KMS-11 (cell line): ENCODE measurements at regions not wholly inside any gene's neighbourhood (a gene's known extent, or its start where the extent isn't known, plus 50 kb on each side); places are given as distances from the start of the nearest gene placed in this dataset.
"Not testable (repeated sequence)": the region's sequence is repeated elsewhere in the genome, so short reads cannot be mapped to it uniquely, and the experiment has no call there.

ENCODE experiments used
- H2AFZ ChIP-seq: fragments of 200-600 bp; sonication (generic); 2 replicates; pipeline ENCODE4 v1.6.1; 2016; ENCODE audit warnings: antibody characterized with exemption, mixed run types, low read depth
- H3K27ac ChIP-seq: fragments of 200-600 bp; sonication (generic); 2 replicates; pipeline ENCODE4 v1.6.1; 2016; ENCODE audit warnings: mild to moderate bottlenecking, mixed run types
- H3K27me3 ChIP-seq: fragments of 200-600 bp; sonication (generic); 2 replicates; pipeline ENCODE4 v1.6.1; 2017; ENCODE audit warnings: mild to moderate bottlenecking, low read depth, mixed run types, moderate library complexity; ENCODE audit not compliant: insufficient read depth
- H3K36me3 ChIP-seq: fragments of 200-600 bp; sonication (generic); 2 replicates; pipeline ENCODE4 v1.6.1; 2017; ENCODE audit warnings: mild to moderate bottlenecking, mixed run types; ENCODE audit not compliant: insufficient read depth
- H3K4me1 ChIP-seq: fragments of 200-600 bp; sonication (generic); 2 replicates; pipeline ENCODE4 v1.6.1; 2016; ENCODE audit warnings: mild to moderate bottlenecking, low read depth, mixed run types; ENCODE audit not compliant: poor library complexity, severe bottlenecking
- H3K4me2 ChIP-seq: fragments of 200-600 bp; sonication (generic); 2 replicates; pipeline ENCODE4 v1.7.0; 2016; ENCODE audit warnings: mild to moderate bottlenecking, mixed run types
- H3K4me3 ChIP-seq: fragments of 200-600 bp; sonication (generic); IDR thresholded peaks from 2 replicates; pipeline ENCODE4 v1.6.1; 2017; ENCODE audit warnings: low read depth, low read length, mixed read lengths; ENCODE audit not compliant: insufficient read depth
- H3K79me2 ChIP-seq: fragments of 200-600 bp; sonication (generic); 2 replicates; pipeline ENCODE4 v1.6.1; 2016; ENCODE audit warnings: low read depth, mixed run types; ENCODE audit not compliant: insufficient read depth
- H3K9ac ChIP-seq: fragments of 200-600 bp; sonication (generic); 2 replicates; pipeline ENCODE4 v1.6.1; 2016; ENCODE audit warnings: mild to moderate bottlenecking, mixed run types
- H4K20me1 ChIP-seq: fragments of 200-600 bp; sonication (generic); 2 replicates; pipeline ENCODE4 v1.6.1; 2016; ENCODE audit warnings: mild to moderate bottlenecking, mixed run types; ENCODE audit not compliant: insufficient read depth
- TF ChIP-seq, protein P1 (sequence below): fragments of 200-600 bp; sonication (generic); conservative IDR thresholded peaks from 2 replicates; pipeline ENCODE4 v1.6.1; 2017; ENCODE audit warnings: low read depth, mild to moderate bottlenecking, antibody characterized with exemption, low read length, moderate library complexity, mixed read lengths

GRCh38 chr4:177185579-177185978, 124.1 kb upstream of the NEIL3 start:
- Histone ChIP-seq H3K9ac (no peak overlapping the region), H3K36me3 (no peaks in the 10 kb centered on the region), H3K4me2 (no peak overlapping the region), H3K27me3 (no peaks in the 10 kb centered on the region), H2AFZ (no peak overlapping the region), H3K4me1 (no peaks in the 10 kb centered on the region), H3K79me2 (no peaks in the 10 kb centered on the region), H3K4me3 (no peak overlapping the region), H4K20me1 (no peaks in the 10 kb centered on the region), H3K27ac (no peak overlapping the region)
- TF ChIP-seq, protein P1, sequence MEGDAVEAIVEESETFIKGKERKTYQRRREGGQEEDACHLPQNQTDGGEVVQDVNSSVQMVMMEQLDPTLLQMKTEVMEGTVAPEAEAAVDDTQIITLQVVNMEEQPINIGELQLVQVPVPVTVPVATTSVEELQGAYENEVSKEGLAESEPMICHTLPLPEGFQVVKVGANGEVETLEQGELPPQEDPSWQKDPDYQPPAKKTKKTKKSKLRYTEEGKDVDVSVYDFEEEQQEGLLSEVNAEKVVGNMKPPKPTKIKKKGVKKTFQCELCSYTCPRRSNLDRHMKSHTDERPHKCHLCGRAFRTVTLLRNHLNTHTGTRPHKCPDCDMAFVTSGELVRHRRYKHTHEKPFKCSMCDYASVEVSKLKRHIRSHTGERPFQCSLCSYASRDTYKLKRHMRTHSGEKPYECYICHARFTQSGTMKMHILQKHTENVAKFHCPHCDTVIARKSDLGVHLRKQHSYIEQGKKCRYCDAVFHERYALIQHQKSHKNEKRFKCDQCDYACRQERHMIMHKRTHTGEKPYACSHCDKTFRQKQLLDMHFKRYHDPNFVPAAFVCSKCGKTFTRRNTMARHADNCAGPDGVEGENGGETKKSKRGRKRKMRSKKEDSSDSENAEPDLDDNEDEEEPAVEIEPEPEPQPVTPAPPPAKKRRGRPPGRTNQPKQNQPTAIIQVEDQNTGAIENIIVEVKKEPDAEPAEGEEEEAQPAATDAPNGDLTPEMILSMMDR = no peak

DNA sequence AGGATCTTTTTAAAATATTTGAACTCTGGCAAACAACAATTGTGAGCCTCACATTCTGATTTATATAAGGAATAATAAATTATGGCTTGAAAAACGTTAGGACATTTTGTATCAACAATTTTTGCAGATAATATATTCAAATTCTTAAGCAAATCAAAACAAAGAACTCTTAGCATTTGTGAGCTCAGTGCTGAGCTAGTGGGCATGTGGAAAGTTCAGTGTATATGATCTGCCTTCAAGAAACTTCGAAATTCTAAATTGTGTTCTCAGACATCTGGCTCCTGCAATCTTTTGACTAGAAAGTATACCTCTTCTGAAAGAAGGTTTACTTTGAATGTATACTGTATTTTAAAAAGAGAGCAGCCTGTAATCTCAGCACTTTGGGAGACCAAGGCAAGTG, 122.3 kb upstream of the NEIL3 start:
- Histone ChIP-seq H3K27ac (no peak overlapping the region), H3K27me3 (no peaks in the 10 kb centered on the region), H3K79me2 (no peaks in the 10 kb centered on the region), H3K9ac (no peak overlapping the region), H3K36me3 (no peaks in the 10 kb centered on the region), H4K20me1 (no peaks in the 10 kb centered on the region), H3K4me2 (no peak overlapping the region), H3K4me1 (no peaks in the 10 kb centered on the region), H2AFZ (no peak overlapping the region), H3K4me3 (no peak overlapping the region)
- TF ChIP-seq, protein P1 = no peak

DNA sequence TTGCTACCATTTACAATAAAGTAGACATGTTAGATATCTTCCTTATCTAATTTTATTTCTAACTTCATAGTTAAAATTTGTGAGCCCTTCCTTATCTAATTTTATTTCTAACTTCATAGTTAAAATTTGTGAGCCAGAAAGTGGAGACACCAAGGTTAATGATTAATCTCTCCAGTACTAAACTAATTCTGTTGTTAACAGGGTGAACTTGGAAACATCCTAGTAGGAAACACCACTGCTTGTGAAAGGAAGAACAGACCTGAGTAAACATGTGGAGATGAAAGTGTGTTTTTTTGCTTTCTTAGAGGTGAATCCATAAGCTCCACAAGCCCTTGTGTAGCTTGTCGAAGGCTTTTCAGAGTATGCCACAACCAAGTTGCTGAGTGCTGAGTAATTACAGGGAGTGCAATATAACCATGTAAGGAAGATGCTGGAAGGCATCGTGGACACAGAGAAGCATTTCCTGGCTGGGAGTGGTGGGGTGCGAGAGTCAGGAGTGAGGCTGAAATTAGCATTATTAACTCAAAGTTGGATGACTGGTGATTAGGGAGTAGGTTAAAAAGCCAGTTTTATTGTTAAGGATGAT, 118.6 kb upstream of the NEIL3 start:
- H3K27ac ChIP-seq = no peak overlapping the region
- no peaks in the 10 kb centered on the region for H4K20me1 ChIP-seq
- no peaks in the 10 kb centered on the region for H3K4me1 ChIP-seq
- H3K4me3 ChIP-seq = no peak overlapping the region
- no peaks in the 10 kb centered on the region for H3K36me3 ChIP-seq
- no peak overlapping the region for H3K9ac ChIP-seq
- no peaks in the 10 kb centered on the region for H3K27me3 ChIP-seq
- no peak overlapping the region for H2AFZ ChIP-seq
- TF ChIP-seq, protein P1 = no peak
- no peak overlapping the region for H3K4me2 ChIP-seq
- H3K79me2 ChIP-seq = no peaks in the 10 kb centered on the region

DNA sequence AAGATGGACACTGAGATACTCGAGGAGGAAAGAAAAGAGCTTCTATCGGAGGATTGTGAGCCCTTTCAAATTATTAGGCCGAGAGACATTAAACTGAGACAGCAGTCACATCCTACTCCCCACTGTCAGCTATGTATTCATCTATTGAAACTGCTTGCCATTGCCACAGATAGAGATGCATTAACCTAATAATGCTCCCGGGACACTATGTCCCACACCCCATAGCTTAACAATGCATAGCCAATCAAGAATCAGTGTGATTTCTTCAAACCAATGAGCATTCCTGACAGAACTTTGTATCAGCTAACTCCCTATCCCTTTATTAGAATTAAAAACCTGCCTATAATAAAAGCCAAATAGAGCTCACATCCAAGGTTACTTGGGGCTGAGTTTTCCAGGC, 118.1 kb upstream of the NEIL3 start:
- TF ChIP-seq, protein P1 = no peak
- Histone ChIP-seq H3K36me3 (no peaks in the 10 kb centered on the region), H3K4me3 (no peak overlapping the region), H3K27ac (no peak overlapping the region), H2AFZ (no peak overlapping the region), H3K9ac (no peak overlapping the region), H3K27me3 (no peaks in the 10 kb centered on the region), H3K79me2 (no peaks in the 10 kb centered on the region), H3K4me1 (no peaks in the 10 kb centered on the region), H3K4me2 (no peak overlapping the region), H4K20me1 (no peaks in the 10 kb centered on the region)

GRCh38 chr4:177191991-177192390, 117.7 kb upstream of the NEIL3 start:
- H3K79me2 ChIP-seq = no peaks in the 10 kb centered on the region
- no peaks in the 10 kb centered on the region for H3K36me3 ChIP-seq
- no peak overlapping the region for H3K27ac ChIP-seq
- no peaks in the 10 kb centered on the region for H3K27me3 ChIP-seq
- no peak overlapping the region for H3K9ac ChIP-seq
- H3K4me1 ChIP-seq = no peaks in the 10 kb centered on the region
- H3K4me3 ChIP-seq = no peak overlapping the region
- H4K20me1 ChIP-seq = no peaks in the 10 kb centered on the region
- TF ChIP-seq, protein P1 = no peak
- no peak overlapping the region for H3K4me2 ChIP-seq
- H2AFZ ChIP-seq = no peak overlapping the region

DNA sequence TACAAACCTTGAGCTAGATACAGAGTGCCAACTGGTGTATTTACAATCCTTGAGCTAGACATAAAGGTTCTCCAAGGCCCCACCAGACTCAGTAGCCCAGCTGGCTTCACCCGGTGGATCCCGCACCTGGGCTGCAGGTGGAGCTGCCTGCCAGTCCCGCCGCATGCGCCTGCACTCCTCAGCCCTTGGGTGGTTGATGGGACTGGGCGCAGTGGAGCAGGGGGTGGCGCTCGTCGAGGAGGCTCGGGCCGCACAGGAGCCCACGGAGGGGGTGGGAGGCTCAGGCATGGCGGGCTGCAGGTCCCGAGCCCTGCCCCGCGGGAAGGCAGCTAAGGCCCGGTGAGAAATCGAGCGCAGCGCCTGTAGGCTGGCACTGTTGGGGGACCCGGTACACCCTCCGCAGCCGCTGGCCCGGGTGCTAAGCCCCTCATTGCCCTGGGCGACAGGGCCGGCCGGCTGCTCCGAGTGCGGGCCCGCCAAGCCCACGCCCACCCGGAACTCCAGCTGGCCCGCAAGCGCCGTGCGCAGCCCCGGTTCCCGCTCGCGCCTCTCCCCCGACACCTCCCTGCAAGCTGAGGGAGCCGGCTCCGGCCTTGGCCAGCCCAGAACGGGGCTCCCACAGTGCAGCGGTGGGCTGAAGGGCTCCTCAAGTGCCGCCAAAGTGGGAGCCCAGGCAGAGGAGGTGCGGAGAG, 116.5 kb upstream of the NEIL3 start:
- H3K79me2 ChIP-seq, H3K4me1 ChIP-seq, H3K9ac ChIP-seq, H3K36me3 ChIP-seq, H3K4me2 ChIP-seq, H3K4me3 ChIP-seq, H3K27me3 ChIP-seq, H2AFZ ChIP-seq, H4K20me1 ChIP-seq, H3K27ac ChIP-seq: not testable (repeated sequence)
